OCI-LY3 (cell line): ENCODE measurements at regions not wholly inside any gene's neighbourhood (a gene's known extent, or its start where the extent isn't known, plus 50 kb on each side); places are given as distances from the start of the nearest gene placed in this dataset.
A peak's percentile ranks its signal among the peaks of the same experiment; 100 is the strongest.

Experiments
- H2AFZ ChIP-seq: fragments of 200-600, 300-600 bp; shearing (Covaris generic); 2 replicates; pipeline ENCODE4 v1.6.0; 2014; ENCODE audit warnings: antibody characterized with exemption, low read depth, low read length
- H3K27ac ChIP-seq: fragments of 200-600, 300-600 bp; sonication (generic); 2 replicates; pipeline ENCODE4 v1.5.1; 2014; ENCODE audit warnings: mild to moderate bottlenecking, low read length, moderate library complexity, mixed read lengths
- H3K27me3 ChIP-seq: fragments of 200-600, 300-600 bp; sonication (generic); 2 replicates; pipeline ENCODE4 v1.6.1; 2014; ENCODE audit warnings: low read depth, low read length, mixed read lengths
- H3K36me3 ChIP-seq: fragments of 200-600, 300-600 bp; sonication (generic); replicated peaks from 2 replicates; pipeline ENCODE3; 2014; ENCODE audit warnings: low read depth, low read length, mixed read lengths
- H3K4me1 ChIP-seq: fragments of 300-600, 200-600 bp; sonication (generic); 2 replicates; pipeline ENCODE4 v1.6.1; 2014; ENCODE audit warnings: low read length, mixed read lengths
- H3K4me2 ChIP-seq: fragments of 200-600, 300-600 bp; sonication (generic); 2 replicates; pipeline ENCODE4 v1.6.1; 2014; ENCODE audit warnings: low read length, mixed read lengths
- H3K4me3 ChIP-seq: fragments of 300-600, 200-600 bp; sonication (generic); 2 replicates; pipeline ENCODE4 v1.5.1; 2014; ENCODE audit warnings: antibody characterized with exemption, mild to moderate bottlenecking, low read length, moderate library complexity
- H3K79me2 ChIP-seq: fragments of 300-600, 200-600 bp; shearing (Covaris generic); 2 replicates; pipeline ENCODE4 v1.6.1; 2014; ENCODE audit warnings: mild to moderate bottlenecking, low read length, mixed read lengths
- H3K9ac ChIP-seq: fragments of 300-600, 200-600 bp; shearing (Covaris generic); 2 replicates; pipeline ENCODE4 v1.6.0; 2014; ENCODE audit warnings: mild to moderate bottlenecking, low read length, moderate library complexity
- H3K9me3 ChIP-seq: fragments of 200-600, 300-600 bp; shearing (Covaris generic); 2 replicates; pipeline ENCODE4 v1.6.1; 2014; ENCODE audit warnings: low read length, mixed read lengths; ENCODE audit not compliant: insufficient read depth
- H4K20me1 ChIP-seq: fragments of 200-600, 300-600 bp; sonication (generic); 2 replicates; pipeline ENCODE4 v1.6.1; 2016; ENCODE audit warnings: low read length, mixed read lengths; ENCODE audit not compliant: insufficient read depth
- EZH2phosphoT487 ChIP-seq: fragments of 200-600 bp; shearing (Covaris generic); IDR thresholded peaks from 2 replicates; pipeline ENCODE4 v1.6.1; 2018; ENCODE audit warnings: antibody characterized with exemption, mixed run types, low read depth
- TF ChIP-seq, protein P1 (sequence below): fragments of 200-600, 300-600 bp; sonication (generic); IDR thresholded peaks from 2 replicates; pipeline ENCODE4 v1.5.1; 2014; ENCODE audit warnings: antibody characterized with exemption, low read length, low read depth

DNA sequence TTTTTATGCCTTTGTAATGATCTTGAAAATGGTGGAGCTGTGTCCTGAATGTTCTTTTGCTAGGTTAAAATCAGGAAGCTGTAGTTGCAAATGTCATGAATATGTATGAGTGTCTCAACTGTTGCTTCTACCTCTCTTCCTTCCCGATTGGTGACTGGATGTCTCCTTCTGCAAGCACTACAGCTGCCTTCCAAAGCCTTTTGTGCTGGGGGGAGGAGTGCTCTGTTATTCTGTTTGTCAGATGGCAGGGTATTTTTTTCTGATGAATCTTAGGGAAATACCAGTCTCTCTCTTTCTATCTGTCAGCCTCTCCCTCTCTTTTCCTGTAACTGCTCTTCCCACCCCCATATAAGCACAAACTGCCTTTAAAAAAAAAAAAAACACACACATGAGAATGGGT lies 1396.3 kb upstream of the CELF4 start:
- H2AFZ ChIP-seq: peak overlapping the region; percentile 40; the same call in 1 of the 2 replicates

DNA sequence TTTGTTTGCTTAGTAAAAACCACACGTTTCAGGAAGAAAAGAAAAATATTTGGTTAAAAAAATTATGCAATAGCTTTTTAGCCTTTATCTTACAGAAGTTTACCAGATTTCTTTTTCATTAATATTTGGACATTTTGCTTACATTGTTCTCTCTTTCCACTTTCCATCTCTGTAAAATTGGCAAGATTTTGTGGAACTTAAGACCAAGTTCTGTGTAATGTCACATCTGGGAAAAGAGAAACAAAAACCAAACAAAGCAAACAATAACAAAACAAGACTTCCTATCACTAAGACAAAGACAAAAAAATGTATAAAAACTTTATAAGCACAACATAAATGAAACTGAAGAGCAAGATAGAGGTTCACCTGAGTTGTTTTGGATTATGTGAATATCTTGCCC lies 1392.1 kb upstream of the CELF4 start:
- no peaks in the 10 kb centered on the region for H4K20me1 ChIP-seq
- H3K9ac ChIP-seq: no peak overlapping the region
- no peak overlapping the region for H3K4me2 ChIP-seq
- no peaks in the 10 kb centered on the region for H3K4me1 ChIP-seq
- TF ChIP-seq, protein P1, sequence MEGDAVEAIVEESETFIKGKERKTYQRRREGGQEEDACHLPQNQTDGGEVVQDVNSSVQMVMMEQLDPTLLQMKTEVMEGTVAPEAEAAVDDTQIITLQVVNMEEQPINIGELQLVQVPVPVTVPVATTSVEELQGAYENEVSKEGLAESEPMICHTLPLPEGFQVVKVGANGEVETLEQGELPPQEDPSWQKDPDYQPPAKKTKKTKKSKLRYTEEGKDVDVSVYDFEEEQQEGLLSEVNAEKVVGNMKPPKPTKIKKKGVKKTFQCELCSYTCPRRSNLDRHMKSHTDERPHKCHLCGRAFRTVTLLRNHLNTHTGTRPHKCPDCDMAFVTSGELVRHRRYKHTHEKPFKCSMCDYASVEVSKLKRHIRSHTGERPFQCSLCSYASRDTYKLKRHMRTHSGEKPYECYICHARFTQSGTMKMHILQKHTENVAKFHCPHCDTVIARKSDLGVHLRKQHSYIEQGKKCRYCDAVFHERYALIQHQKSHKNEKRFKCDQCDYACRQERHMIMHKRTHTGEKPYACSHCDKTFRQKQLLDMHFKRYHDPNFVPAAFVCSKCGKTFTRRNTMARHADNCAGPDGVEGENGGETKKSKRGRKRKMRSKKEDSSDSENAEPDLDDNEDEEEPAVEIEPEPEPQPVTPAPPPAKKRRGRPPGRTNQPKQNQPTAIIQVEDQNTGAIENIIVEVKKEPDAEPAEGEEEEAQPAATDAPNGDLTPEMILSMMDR: no peak
- TF ChIP-seq EZH2phosphoT487: no peak
- H3K36me3 ChIP-seq: peaks cover 3% of the 10 kb centered on the region
- no peaks in the 10 kb centered on the region for H3K79me2 ChIP-seq
- H3K9me3 ChIP-seq: no peaks in the 10 kb centered on the region
- H3K27me3 ChIP-seq: no peaks in the 10 kb centered on the region
- no peak overlapping the region for H3K4me3 ChIP-seq
- H3K27ac ChIP-seq: no peak overlapping the region
- no peak overlapping the region for H2AFZ ChIP-seq

More for the DNA sequence above, 1396.3 kb upstream of the CELF4 start:
- Histone ChIP-seq H3K79me2 (no peaks in the 10 kb centered on the region), H3K27me3 (no peaks in the 10 kb centered on the region), H3K4me2 (no peak overlapping the region), H3K9me3 (no peaks in the 10 kb centered on the region), H3K4me1 (no peaks in the 10 kb centered on the region), H3K4me3 (no peak overlapping the region), H4K20me1 (no peaks in the 10 kb centered on the region), H3K9ac (no peak overlapping the region), H3K36me3 (peaks cover 3% of the 10 kb centered on the region), H3K27ac (no peak overlapping the region)
- TF ChIP-seq EZH2phosphoT487: no peak
- TF ChIP-seq, protein P1: no peak

DNA sequence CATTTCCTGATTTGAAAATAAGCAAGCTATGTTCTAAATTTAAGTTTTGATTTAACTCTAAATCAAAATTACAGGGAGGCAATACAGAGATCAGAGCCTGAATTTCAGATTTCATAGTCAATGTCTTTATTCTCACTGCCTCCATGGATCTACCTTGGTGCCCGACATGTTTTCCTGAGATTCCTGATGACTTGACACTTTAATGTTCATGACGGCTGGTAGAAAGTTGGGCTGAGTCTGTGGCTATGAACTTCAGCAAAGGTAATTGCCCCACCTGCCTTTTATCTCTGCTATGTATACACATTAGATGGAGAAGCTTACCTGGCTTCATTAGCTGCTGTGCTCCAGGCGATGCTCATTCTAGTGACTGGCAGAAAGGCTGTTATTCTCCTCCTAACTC lies 1390.5 kb upstream of the CELF4 start:
- H3K4me2 ChIP-seq: no peak overlapping the region
- H3K4me1 ChIP-seq: no peaks in the 10 kb centered on the region
- H3K9ac ChIP-seq: no peak overlapping the region
- no peak overlapping the region for H3K27ac ChIP-seq
- no peaks in the 10 kb centered on the region for H3K36me3 ChIP-seq
- no peaks in the 10 kb centered on the region for H3K9me3 ChIP-seq
- no peak overlapping the region for H2AFZ ChIP-seq
- H3K4me3 ChIP-seq: no peak overlapping the region
- H4K20me1 ChIP-seq: no peaks in the 10 kb centered on the region
- no peaks in the 10 kb centered on the region for H3K79me2 ChIP-seq
- TF ChIP-seq, protein P1: no peak
- no peak for TF ChIP-seq EZH2phosphoT487
- H3K27me3 ChIP-seq: no peaks in the 10 kb centered on the region

DNA sequence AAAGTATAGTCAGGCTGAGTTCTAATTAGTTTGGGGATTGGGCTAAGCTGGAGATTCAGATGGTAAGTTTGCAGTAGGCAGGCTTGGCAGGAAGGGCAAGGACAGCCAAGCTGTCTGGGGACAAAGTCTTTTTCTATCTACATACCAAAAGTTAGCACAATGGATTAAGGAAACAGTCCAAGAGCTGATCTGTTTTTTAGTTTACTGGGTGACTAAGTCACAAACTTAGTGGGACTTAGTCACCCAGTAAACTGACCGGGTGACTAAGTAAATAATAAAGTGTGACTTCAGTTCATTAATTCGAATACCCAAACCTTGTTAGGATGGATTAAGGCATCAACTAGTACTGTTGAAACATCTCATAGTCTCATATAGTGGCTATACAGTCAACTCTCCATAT lies 1386.0 kb upstream of the CELF4 start:
- Histone ChIP-seq H3K79me2 (no peaks in the 10 kb centered on the region), H3K36me3 (peaks cover 9% of the 10 kb centered on the region), H3K9ac (no peak overlapping the region), H3K4me1 (no peaks in the 10 kb centered on the region), H2AFZ (peak overlapping the region; percentile 40; the same call in 1 of the 2 replicates), H3K4me3 (no peak overlapping the region), H3K27me3 (no peaks in the 10 kb centered on the region), H4K20me1 (no peaks in the 10 kb centered on the region), H3K9me3 (0 out of 2 replicates have a peak, but pooled peaks cover 4% of the 10 kb centered on the region), H3K27ac (no peak overlapping the region), H3K4me2 (no peak overlapping the region)
- TF ChIP-seq, protein P1: no peak
- TF ChIP-seq EZH2phosphoT487: no peak
